BLaER1 (cell line): ENCODE measurements at regions not wholly inside any gene's neighbourhood (a gene's known extent, or its start where the extent isn't known, plus 50 kb on each side); places are given as distances from the start of the nearest gene placed in this dataset.
A peak's percentile ranks its signal among the peaks of the same experiment; 100 is the strongest.

Experiments used
- H3K27ac ChIP-seq: shearing (Covaris generic); formaldehyde crosslinking; 2 replicates; pipeline ENCODE4 v1.8.1; 2022
- H3K27me3 ChIP-seq: shearing (Covaris generic); formaldehyde crosslinking; 2 replicates; pipeline ENCODE4 v1.8.1; 2022
- H3K36me3 ChIP-seq: shearing (Covaris generic); formaldehyde crosslinking; 2 replicates; pipeline ENCODE4 v1.8.1; 2022
- H3K4me1 ChIP-seq: shearing (Covaris generic); formaldehyde crosslinking; 2 replicates; pipeline ENCODE4 v1.8.1; 2022
- H3K4me2 ChIP-seq: shearing (Covaris generic); formaldehyde crosslinking; 2 replicates; pipeline ENCODE4 v1.8.1; 2022
- H3K4me3 ChIP-seq: shearing (Covaris generic); formaldehyde crosslinking; 2 replicates; pipeline ENCODE4 v1.8.1; 2022
- H3K9ac ChIP-seq: shearing (Covaris generic); formaldehyde crosslinking; 2 replicates; pipeline ENCODE4 v1.8.1; 2022
- H3K9me3 ChIP-seq: shearing (Covaris generic); formaldehyde crosslinking; 2 replicates; pipeline ENCODE4 v1.8.1; 2022
- H4K20me1 ChIP-seq: shearing (Covaris generic); formaldehyde crosslinking; 2 replicates; pipeline ENCODE4 v1.8.1; 2022
- Cebpa-rat ChIP-seq: shearing (Covaris generic); IDR thresholded peaks from 2 replicates; pipeline ENCODE4 v1.8.1; 2022

DNA sequence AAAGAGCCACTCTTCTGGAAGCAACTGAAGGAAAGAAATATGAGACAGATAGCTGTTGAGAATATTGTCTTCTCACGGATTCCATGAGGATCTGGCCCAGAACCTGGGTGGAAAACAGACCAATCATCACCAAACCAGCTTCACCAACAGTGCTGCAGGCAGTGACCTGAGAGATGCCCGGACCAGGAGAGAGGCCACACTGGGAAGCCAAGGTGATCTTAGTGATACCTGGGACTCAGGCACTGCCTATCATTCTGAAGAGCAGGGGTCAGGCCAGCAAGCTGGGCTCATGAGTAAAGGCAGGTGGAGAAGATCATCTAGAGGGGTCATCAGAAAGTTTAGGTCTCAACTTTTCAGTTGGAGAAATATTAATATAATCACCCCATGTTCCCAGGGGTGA, 595.8 kb upstream of the CADM1 start:
- no peak overlapping the region for H3K4me2 ChIP-seq
- no peak overlapping the region for H3K27ac ChIP-seq
- H3K4me3 ChIP-seq, result no peak overlapping the region
- TF ChIP-seq Cebpa-rat, result no peak
- no peaks in the 10 kb centered on the region for H3K27me3 ChIP-seq
- H3K4me1 ChIP-seq, result peaks cover 12% of the 10 kb centered on the region
- H3K9me3 ChIP-seq, result no peaks in the 10 kb centered on the region
- H4K20me1 ChIP-seq, result no peaks in the 10 kb centered on the region
- no peak overlapping the region for H3K9ac ChIP-seq
- no peaks in the 10 kb centered on the region for H3K36me3 ChIP-seq

DNA sequence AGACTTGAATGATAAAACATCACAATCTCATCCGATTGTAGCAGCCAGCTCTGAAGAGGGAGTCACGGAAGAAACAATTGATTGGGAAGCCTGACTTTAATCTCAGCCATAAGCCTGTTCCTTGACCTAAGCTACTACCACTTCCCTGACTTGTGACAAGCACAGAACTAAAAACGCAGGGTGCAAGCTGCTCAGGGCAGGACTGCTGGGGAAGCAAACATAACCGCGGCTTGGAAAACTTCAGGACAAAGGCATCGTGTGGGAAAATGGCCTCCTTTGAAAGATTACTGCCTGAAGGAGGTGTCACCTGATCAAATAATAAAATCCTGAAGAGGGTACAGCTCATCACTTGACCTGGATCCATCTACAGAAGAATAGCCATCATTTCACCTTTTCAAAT, 595.3 kb upstream of the CADM1 start:
- H3K27ac ChIP-seq, result no peak overlapping the region
- no peak overlapping the region for H3K4me3 ChIP-seq
- H3K9ac ChIP-seq, result no peak overlapping the region
- H4K20me1 ChIP-seq, result no peaks in the 10 kb centered on the region
- no peaks in the 10 kb centered on the region for H3K9me3 ChIP-seq
- no peaks in the 10 kb centered on the region for H3K36me3 ChIP-seq
- peaks cover 12% of the 10 kb centered on the region for H3K4me1 ChIP-seq
- peak overlapping the region; percentile 27 for H3K4me2 ChIP-seq
- no peaks in the 10 kb centered on the region for H3K27me3 ChIP-seq
- TF ChIP-seq Cebpa-rat, result no peak

DNA sequence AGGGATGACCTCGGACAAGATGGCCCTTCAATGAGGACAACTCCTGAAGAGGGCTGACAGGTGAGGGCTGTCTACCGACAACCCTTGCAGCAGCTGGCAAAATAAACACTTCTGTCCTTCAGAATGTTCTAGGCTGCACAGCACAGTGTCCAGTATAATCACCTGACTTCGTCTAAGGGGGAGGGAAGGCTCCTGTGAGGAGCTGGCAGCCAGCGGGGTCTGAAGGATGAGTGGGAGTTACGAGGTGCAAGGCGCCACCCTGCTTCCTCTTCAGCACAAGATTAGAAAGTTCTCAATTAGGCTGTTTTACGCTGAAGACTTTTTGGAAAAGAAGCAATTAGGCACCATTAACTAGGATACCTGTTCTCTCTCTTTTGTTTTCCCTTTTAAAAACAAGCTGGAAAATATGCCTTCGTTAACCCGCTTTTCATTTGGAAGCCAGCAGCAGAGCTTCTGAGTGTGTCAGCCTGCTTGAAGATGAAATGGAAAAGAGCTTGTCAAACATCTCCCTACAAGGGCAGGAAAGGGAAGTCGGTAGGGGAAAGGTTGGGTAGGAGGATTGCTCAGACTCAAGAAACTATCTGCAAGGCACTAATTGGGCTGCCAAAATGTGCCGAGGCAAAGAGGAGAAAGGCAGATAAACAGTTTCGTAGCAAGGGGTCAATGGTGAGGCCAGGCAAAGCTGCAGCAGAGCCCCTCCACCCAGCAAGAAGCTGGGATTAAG, 592.2 kb upstream of the CADM1 start:
- no peak overlapping the region for H3K27ac ChIP-seq
- no peaks in the 10 kb centered on the region for H3K27me3 ChIP-seq
- no peak overlapping the region for H3K4me2 ChIP-seq
- H3K9me3 ChIP-seq, result no peaks in the 10 kb centered on the region
- TF ChIP-seq Cebpa-rat, result no peak
- H3K4me3 ChIP-seq, result no peak overlapping the region
- no peaks in the 10 kb centered on the region for H4K20me1 ChIP-seq
- H3K4me1 ChIP-seq, result peaks cover 12% of the 10 kb centered on the region
- H3K36me3 ChIP-seq, result no peaks in the 10 kb centered on the region
- no peak overlapping the region for H3K9ac ChIP-seq

DNA sequence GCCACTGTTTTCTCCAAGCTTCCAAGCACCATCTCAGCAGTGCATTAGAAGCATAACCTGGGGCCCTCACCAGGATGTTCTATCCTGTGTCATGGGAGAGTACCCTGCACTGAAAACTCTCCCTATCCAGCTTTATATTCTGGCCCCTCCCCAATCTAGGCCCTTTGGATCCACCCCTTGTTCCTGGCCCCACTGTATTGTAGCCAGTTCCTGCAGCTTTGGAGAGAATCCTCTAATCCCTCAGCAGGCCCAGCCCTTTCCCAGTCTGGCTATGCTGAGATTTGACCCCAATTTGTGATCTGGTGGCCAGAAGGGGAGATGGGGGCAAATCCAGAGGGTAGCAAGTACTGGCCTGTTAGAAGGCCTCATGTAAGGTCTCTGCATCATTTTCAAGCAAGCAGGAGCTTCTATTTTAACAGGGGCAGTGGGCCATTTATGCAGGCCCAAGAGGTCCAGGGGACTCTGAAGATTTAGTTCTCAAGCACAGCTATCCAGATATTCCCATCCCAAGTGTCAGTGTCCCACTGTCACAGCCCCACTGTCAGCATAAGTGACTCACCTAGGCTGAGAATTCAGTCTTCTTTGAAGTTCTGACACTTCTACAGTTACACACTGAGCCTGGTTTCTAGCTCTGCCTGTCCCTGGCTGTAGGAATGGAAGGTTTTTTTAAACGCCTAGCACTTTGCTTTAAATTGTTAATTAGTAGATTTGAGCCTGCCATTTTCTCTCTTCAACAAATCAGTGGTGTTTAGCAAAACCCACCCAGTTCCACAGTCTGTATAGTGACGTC, 589.5 kb upstream of the CADM1 start:
- Histone ChIP-seq H3K9me3 (no peaks in the 10 kb centered on the region), H3K27me3 (no peaks in the 10 kb centered on the region), H3K9ac (no peak overlapping the region), H4K20me1 (no peaks in the 10 kb centered on the region), H3K4me3 (no peak overlapping the region), H3K4me2 (no peak overlapping the region), H3K36me3 (no peaks in the 10 kb centered on the region), H3K4me1 (no peaks in the 10 kb centered on the region; the same call in 1 of the 2 replicates), H3K27ac (no peak overlapping the region)
- no peak for TF ChIP-seq Cebpa-rat

DNA sequence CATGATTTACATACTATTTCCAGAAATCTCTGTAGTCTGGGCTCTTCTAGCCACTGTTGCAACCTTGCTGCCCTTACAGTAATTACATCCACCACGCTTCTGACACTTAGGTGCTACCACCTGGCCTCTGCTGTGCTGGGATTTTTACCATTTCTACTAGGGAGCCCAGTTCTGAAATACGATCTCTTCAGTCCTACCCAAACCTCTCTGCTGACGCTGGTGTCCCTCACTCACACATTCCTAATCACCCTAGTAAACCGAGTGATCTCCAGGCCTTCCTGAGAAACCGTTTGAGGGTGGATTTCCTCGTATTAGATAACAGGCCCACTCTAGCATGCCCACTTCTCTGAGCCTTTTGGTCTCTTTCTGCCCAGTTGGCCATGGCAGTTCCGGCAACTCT, 588.9 kb upstream of the CADM1 start:
- Histone ChIP-seq H3K36me3 (no peaks in the 10 kb centered on the region), H3K4me3 (no peak overlapping the region), H3K27ac (no peak overlapping the region), H3K9ac (no peak overlapping the region), H3K4me2 (no peak overlapping the region), H3K27me3 (no peaks in the 10 kb centered on the region), H4K20me1 (no peaks in the 10 kb centered on the region), H3K4me1 (no peaks in the 10 kb centered on the region), H3K9me3 (no peaks in the 10 kb centered on the region)
- no peak for TF ChIP-seq Cebpa-rat

DNA sequence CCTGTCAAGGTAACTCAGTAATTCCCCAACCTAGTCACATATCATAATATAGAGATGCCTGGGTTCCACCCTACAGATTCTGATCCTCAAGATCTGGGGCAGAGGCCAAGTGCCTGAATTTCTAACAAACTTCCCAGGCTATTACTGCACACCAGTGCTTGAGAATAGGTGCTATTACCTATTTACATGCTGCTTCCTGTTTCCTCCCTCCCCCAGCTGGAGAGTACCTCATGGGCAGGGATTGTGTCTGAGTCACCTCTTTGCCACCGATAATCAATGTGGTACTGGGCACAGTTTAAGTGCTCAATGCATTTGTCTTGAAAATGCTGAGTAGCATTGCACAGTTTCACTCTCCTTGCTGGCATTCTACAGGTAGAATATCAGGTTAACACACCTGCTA, 582.2 kb upstream of the CADM1 start:
- Histone ChIP-seq H3K9me3 (no peaks in the 10 kb centered on the region), H4K20me1 (no peaks in the 10 kb centered on the region), H3K4me3 (no peak overlapping the region), H3K27me3 (no peaks in the 10 kb centered on the region), H3K27ac (no peak overlapping the region), H3K36me3 (no peaks in the 10 kb centered on the region), H3K4me1 (no peaks in the 10 kb centered on the region), H3K9ac (no peak overlapping the region), H3K4me2 (no peak overlapping the region)
- TF ChIP-seq Cebpa-rat, result no peak

DNA sequence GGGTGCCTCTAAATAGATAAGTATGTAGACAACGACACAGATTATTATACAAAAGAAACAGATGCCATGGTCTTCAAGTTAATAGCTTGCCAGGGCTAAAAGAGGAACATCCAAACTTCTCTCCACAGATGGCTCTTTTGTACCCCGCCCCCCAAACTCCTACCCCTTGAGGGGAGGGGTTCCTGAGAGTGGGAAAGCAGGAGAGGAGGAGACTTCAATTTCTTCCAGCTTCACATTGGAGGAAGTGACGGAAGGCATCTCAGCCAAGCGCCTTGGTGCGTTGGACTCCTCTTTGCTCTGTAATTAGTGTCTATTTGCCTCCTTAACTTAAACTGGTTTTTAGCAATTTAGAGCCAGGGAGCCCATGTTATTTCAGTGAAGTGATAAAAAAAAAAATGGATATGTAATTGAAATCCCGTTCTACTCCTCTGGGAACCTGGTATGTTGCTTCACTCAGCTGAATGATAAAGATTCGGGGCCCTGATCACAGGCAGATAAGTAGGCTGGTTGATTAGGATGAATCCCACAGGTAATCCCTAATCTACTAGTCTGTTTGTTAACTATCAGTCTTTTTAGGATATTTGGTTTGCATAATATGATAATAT, 580.9 kb upstream of the CADM1 start:
- no peaks in the 10 kb centered on the region for H3K4me1 ChIP-seq

DNA sequence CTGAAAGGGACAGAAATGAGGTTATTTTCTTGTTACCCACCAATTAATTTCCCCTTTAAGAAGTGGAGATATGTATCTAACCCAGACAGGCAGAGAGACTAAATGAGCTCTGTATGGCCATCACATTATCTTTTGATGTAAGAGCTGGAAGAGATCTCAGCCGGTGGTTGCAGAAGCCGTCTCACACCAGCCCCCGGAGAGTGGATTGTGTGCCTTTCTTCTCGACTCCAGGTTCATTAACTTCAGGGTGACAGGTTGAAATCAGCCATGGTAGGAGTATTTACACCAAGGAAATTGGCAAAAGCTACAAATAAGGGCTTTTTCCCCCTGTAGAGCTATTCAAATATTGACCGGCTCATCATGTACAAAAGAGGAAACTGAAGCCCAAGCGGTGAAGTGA, 580.3 kb upstream of the CADM1 start:
- Histone ChIP-seq H3K4me3 (no peak overlapping the region), H3K27me3 (no peaks in the 10 kb centered on the region), H3K9me3 (peaks cover 8% of the 10 kb centered on the region; the same call in 1 of the 2 replicates), H3K36me3 (no peaks in the 10 kb centered on the region), H4K20me1 (no peaks in the 10 kb centered on the region), H3K9ac (no peak overlapping the region), H3K4me2 (no peak overlapping the region), H3K4me1 (no peaks in the 10 kb centered on the region), H3K27ac (no peak overlapping the region)
- no peak for TF ChIP-seq Cebpa-rat

More for the DNA sequence above, 580.9 kb upstream of the CADM1 start:
- Histone ChIP-seq H3K27me3 (no peaks in the 10 kb centered on the region), H3K4me3 (no peak overlapping the region), H3K4me2 (no peak overlapping the region), H3K27ac (no peak overlapping the region), H4K20me1 (no peaks in the 10 kb centered on the region), H3K9me3 (peaks cover 3% of the 10 kb centered on the region; the same call in 1 of the 2 replicates), H3K9ac (no peak overlapping the region), H3K36me3 (no peaks in the 10 kb centered on the region)
- TF ChIP-seq Cebpa-rat, result no peak

DNA sequence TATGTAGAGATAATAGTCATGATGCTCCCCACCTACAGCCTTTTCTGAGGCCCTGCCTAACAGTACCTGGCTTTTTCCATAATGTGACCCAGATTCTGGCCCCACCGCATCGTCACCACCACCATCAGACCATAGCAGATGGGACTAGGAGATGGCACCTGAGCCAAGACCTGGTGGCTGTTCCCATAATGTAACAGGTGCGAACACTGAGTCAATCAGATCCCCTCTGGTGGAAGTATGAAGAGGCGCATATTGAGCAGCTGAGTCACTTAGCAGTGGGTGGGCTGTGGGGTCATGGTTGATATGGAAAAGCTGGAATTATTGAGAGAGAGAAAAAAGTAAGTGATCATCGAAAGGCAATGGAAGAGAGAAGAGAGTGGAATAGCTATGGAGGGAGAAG, 578.0 kb upstream of the CADM1 start:
- TF ChIP-seq Cebpa-rat, result no peak
- H3K4me2 ChIP-seq, result no peak overlapping the region
- H3K36me3 ChIP-seq, result no peaks in the 10 kb centered on the region
- H3K27me3 ChIP-seq, result no peaks in the 10 kb centered on the region
- no peaks in the 10 kb centered on the region for H3K4me1 ChIP-seq
- H3K9me3 ChIP-seq, result peaks cover 8% of the 10 kb centered on the region; the same call in 1 of the 2 replicates
- H3K9ac ChIP-seq, result no peak overlapping the region
- no peak overlapping the region for H3K27ac ChIP-seq
- H3K4me3 ChIP-seq, result no peak overlapping the region
- H4K20me1 ChIP-seq, result no peaks in the 10 kb centered on the region

DNA sequence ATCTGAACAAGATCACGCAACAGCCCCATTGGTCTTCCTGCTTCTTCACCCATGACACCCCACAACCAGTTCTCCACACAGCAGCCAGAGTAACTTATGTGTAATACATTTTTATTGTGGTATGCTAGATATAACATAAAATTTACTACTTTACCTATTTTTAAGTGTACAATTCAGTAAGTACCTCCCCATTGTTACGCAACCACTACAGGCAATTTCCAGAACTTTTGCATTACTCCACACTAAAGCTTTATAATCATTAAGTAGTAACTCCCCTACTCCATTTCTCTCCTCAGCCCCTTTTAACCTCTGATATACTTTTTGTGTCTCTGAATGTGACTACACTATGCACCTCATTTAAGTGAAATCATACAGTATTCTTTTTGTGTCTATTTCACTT, 575.4 kb upstream of the CADM1 start:
- Histone ChIP-seq H3K9ac (no peak overlapping the region), H3K4me1 (no peaks in the 10 kb centered on the region), H3K4me2 (no peak overlapping the region), H3K27ac (no peak overlapping the region), H3K36me3 (no peaks in the 10 kb centered on the region), H3K9me3 (peaks cover 8% of the 10 kb centered on the region; the same call in 1 of the 2 replicates), H3K27me3 (no peaks in the 10 kb centered on the region), H4K20me1 (no peaks in the 10 kb centered on the region), H3K4me3 (no peak overlapping the region)
- peak; percentile 53; the same call in 1 of the 2 replicates for TF ChIP-seq Cebpa-rat
